ENCODE measurements at regions not wholly inside any gene's neighbourhood (a gene's known extent, or its start where the extent isn't known, plus 50 kb on each side); places are given as distances from the start of the nearest gene placed in this dataset.

GRCh38 chr9:71629578-71630215 is 138.6 kb downstream of the CEMIP2 start:
- TF ChIP-seq CTCF (IDR thresholded peaks at IDR 0.05) (no peak), POLR2A (IDR thresholded peaks at IDR 0.05) (no peak)

Measured in Peyer's patch (tissue), 4 donors.